Activated T-cell treated with anti-CD3 and anti-CD28 coated beads, Interleukin-2, amount 50 U/mL, for 24 hours (primary cell): ENCODE measurements at regions not wholly inside any gene's neighbourhood (a gene's known extent, or its start where the extent isn't known, plus 50 kb on each side); places are given as distances from the start of the nearest gene placed in this dataset.

ENCODE experiments used
- DNase-seq: peaks from one replicate; pipeline ENCODE4 v3.0.0-alpha.2; 2020
- H3K27ac Mint-ChIP-seq: 2 replicates; pipeline ENCODE4 v1.8.0; 2020; ENCODE audit warnings: mild to moderate bottlenecking, mixed read lengths
- H3K27me3 Mint-ChIP-seq: 2 replicates; pipeline ENCODE4 v1.8.0; 2020; ENCODE audit warnings: mixed read lengths
- H3K36me3 Mint-ChIP-seq: 2 replicates; pipeline ENCODE4 v1.8.0; 2020; ENCODE audit warnings: low read depth, mixed read lengths
- H3K4me1 Mint-ChIP-seq: 2 replicates; pipeline ENCODE4 v1.8.0; 2020; ENCODE audit warnings: low read depth, mixed read lengths
- H3K4me3 Mint-ChIP-seq: 2 replicates; pipeline ENCODE4 v1.8.0; 2020; ENCODE audit warnings: mild to moderate bottlenecking, moderate library complexity, mixed read lengths
- H3K9me3 Mint-ChIP-seq: 2 replicates; pipeline ENCODE4 v1.8.0; 2020; ENCODE audit warnings: mixed read lengths

- no peaks in the 10 kb centered on the region for H3K36me3 Mint-ChIP-seq
- no peaks in the 10 kb centered on the region for H3K4me1 Mint-ChIP-seq
- no peak overlapping the region for H3K27ac Mint-ChIP-seq
- no peaks in the 10 kb centered on the region for H3K9me3 Mint-ChIP-seq
- peaks cover 6% of the 10 kb centered on the region for H3K27me3 Mint-ChIP-seq
- DNase-seq: no peak
- H3K4me3 Mint-ChIP-seq: no peak overlapping the region
Measured at GRCh38 chr9:86751956-86752355, 195.3 kb downstream of the GAS1 start.

- no peaks in the 10 kb centered on the region for H3K4me1 Mint-ChIP-seq
- no peak overlapping the region for H3K4me3 Mint-ChIP-seq
- no peaks in the 10 kb centered on the region for H3K36me3 Mint-ChIP-seq
- no peaks in the 10 kb centered on the region for H3K9me3 Mint-ChIP-seq
- DNase-seq: no peak
- H3K27me3 Mint-ChIP-seq: peaks cover 6% of the 10 kb centered on the region
- no peak overlapping the region for H3K27ac Mint-ChIP-seq
Measured at GRCh38 chr9:86751207-86751606, 196.1 kb downstream of the GAS1 start.

- no peak overlapping the region for H3K27ac Mint-ChIP-seq
- no peak overlapping the region for H3K4me3 Mint-ChIP-seq
- no peak for DNase-seq
- H3K27me3 Mint-ChIP-seq: peaks cover 3% of the 10 kb centered on the region
- H3K36me3 Mint-ChIP-seq: no peaks in the 10 kb centered on the region
- H3K9me3 Mint-ChIP-seq: no peaks in the 10 kb centered on the region
- no peaks in the 10 kb centered on the region for H3K4me1 Mint-ChIP-seq
Measured at GRCh38 chr9:86749894-86750255, 197.4 kb downstream of the GAS1 start.

GRCh38 chr9:86749161-86749893, 198.0 kb downstream of the GAS1 start:
- H3K4me1 Mint-ChIP-seq: no peaks in the 10 kb centered on the region
- no peaks in the 10 kb centered on the region for H3K9me3 Mint-ChIP-seq
- H3K36me3 Mint-ChIP-seq: no peaks in the 10 kb centered on the region
- no peak overlapping the region for H3K27ac Mint-ChIP-seq
- H3K27me3 Mint-ChIP-seq: peaks cover 3% of the 10 kb centered on the region
- DNase-seq: no peak
- H3K4me3 Mint-ChIP-seq: no peak overlapping the region

- Mint-ChIP-seq H3K9me3 (no peaks in the 10 kb centered on the region), H3K4me1 (no peaks in the 10 kb centered on the region), H3K27ac (no peak overlapping the region), H3K36me3 (no peaks in the 10 kb centered on the region), H3K27me3 (peaks cover 3% of the 10 kb centered on the region), H3K4me3 (no peak overlapping the region)
- DNase-seq: no peak
Measured at GRCh38 chr9:86747711-86748110, 199.6 kb downstream of the GAS1 start.

- Mint-ChIP-seq H3K9me3 (no peaks in the 10 kb centered on the region), H3K27ac (no peak overlapping the region), H3K4me1 (no peaks in the 10 kb centered on the region), H3K36me3 (no peaks in the 10 kb centered on the region), H3K4me3 (no peak overlapping the region), H3K27me3 (peaks cover 4% of the 10 kb centered on the region)
- DNase-seq: no peak
Measured at GRCh38 chr9:86741311-86742208, 205.7 kb downstream of the GAS1 start.

- no peak overlapping the region for H3K4me3 Mint-ChIP-seq
- H3K27me3 Mint-ChIP-seq: peaks cover 3% of the 10 kb centered on the region
- no peak for DNase-seq
- H3K4me1 Mint-ChIP-seq: no peaks in the 10 kb centered on the region
- H3K36me3 Mint-ChIP-seq: no peaks in the 10 kb centered on the region
- H3K9me3 Mint-ChIP-seq: no peaks in the 10 kb centered on the region
- H3K27ac Mint-ChIP-seq: no peak overlapping the region
Measured at GRCh38 chr9:86735772-86736458, 211.4 kb downstream of the GAS1 start.

DNA sequence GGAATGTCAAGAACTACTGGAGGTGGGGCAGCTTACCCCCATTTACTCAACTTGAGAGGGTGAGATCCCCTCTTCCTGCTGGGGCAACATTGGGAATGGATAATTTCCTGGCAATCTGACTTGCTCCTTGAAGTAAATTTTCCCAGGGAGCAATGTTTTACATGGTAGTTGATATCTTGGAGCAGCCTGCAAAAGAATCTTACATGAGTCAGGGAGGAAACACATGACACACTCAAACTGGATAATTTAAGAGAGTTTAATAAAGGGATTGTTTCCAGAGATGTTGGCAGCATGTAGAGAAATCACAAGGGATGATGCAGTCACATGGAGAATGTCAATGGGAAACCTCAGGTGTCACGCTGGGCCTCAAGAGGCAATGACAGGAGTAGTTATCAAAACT, 212.5 kb downstream of the GAS1 start:
- no peaks in the 10 kb centered on the region for H3K27me3 Mint-ChIP-seq
- H3K27ac Mint-ChIP-seq: no peak overlapping the region
- H3K4me1 Mint-ChIP-seq: no peaks in the 10 kb centered on the region

DNA sequence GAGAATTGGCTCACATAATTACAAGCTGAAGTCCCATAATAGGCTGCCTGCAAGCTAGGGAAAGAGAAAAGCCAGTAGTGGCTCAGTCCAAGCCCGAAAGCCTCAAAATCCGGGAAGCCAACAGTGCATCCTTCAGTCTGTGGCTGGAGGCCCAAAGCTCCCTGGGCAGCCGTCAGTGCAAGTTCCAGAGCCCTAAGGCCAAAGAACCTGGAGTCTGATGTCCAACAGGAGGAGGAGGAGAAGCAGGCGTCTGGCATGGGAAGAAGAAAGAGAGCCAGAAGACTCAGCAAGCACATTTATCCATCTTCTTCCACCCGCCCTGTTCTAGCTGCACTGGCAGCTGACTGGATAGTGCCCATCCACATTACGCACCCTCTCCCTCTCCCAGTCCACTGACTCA, 213.4 kb downstream of the GAS1 start:
- no peaks in the 10 kb centered on the region for H3K9me3 Mint-ChIP-seq
- no peaks in the 10 kb centered on the region for H3K27me3 Mint-ChIP-seq
- DNase-seq: no peak
- H3K36me3 Mint-ChIP-seq: no peaks in the 10 kb centered on the region
- H3K4me1 Mint-ChIP-seq: no peaks in the 10 kb centered on the region
- H3K27ac Mint-ChIP-seq: no peak overlapping the region
- no peak overlapping the region for H3K4me3 Mint-ChIP-seq

More for the DNA sequence above, 212.5 kb downstream of the GAS1 start:
- H3K9me3 Mint-ChIP-seq: no peaks in the 10 kb centered on the region
- DNase-seq: no peak
- no peak overlapping the region for H3K4me3 Mint-ChIP-seq
- no peaks in the 10 kb centered on the region for H3K36me3 Mint-ChIP-seq

GRCh38 chr9:86732514-86733171, 214.7 kb downstream of the GAS1 start:
- Mint-ChIP-seq H3K4me3 (no peak overlapping the region), H3K27ac (no peak overlapping the region), H3K9me3 (no peaks in the 10 kb centered on the region), H3K4me1 (no peaks in the 10 kb centered on the region), H3K27me3 (no peaks in the 10 kb centered on the region), H3K36me3 (no peaks in the 10 kb centered on the region)
- no peak for DNase-seq

GRCh38 chr9:86731511-86732063, 215.7 kb downstream of the GAS1 start:
- no peak for DNase-seq

GRCh38 chr9:86730163-86730928, 217.0 kb downstream of the GAS1 start:
- DNase-seq: no peak
- no peaks in the 10 kb centered on the region for H3K27me3 Mint-ChIP-seq
- H3K4me1 Mint-ChIP-seq: no peaks in the 10 kb centered on the region
- no peak overlapping the region for H3K4me3 Mint-ChIP-seq
- no peaks in the 10 kb centered on the region for H3K36me3 Mint-ChIP-seq
- no peaks in the 10 kb centered on the region for H3K9me3 Mint-ChIP-seq
- no peak overlapping the region for H3K27ac Mint-ChIP-seq

More at GRCh38 chr9:86731511-86732063, 215.7 kb downstream of the GAS1 start:
- no peak overlapping the region for H3K27ac Mint-ChIP-seq
- no peaks in the 10 kb centered on the region for H3K36me3 Mint-ChIP-seq
- no peak overlapping the region for H3K4me3 Mint-ChIP-seq
- H3K4me1 Mint-ChIP-seq: no peaks in the 10 kb centered on the region
- no peaks in the 10 kb centered on the region for H3K9me3 Mint-ChIP-seq
- H3K27me3 Mint-ChIP-seq: no peaks in the 10 kb centered on the region

GRCh38 chr9:86724529-86724928, 222.8 kb downstream of the GAS1 start:
- Mint-ChIP-seq H3K9me3 (no peaks in the 10 kb centered on the region), H3K36me3 (no peaks in the 10 kb centered on the region), H3K4me3 (no peak overlapping the region), H3K27me3 (peaks cover 3% of the 10 kb centered on the region), H3K27ac (no peak overlapping the region), H3K4me1 (peaks cover 5% of the 10 kb centered on the region)
- DNase-seq: no peak
